WTC11 (cell line): ENCODE measurements at regions not wholly inside any gene's neighbourhood (a gene's known extent, or its start where the extent isn't known, plus 50 kb on each side); places are given as distances from the start of the nearest gene placed in this dataset.

Source experiments
- ATAC-seq: fragments of 200-7000 bp; cut with Tn5 transposase; 2 replicates; pipeline ENCODE4 v1.10.0; 2021; ENCODE audit warnings: mild to moderate bottlenecking, moderate library complexity
- CTCF ChIA-PET: fragments of 300-600 bp; sonication (Branson Sonifier 250); formaldehyde crosslinking; loops from one replicate; lab custom pipeline; 2021; ENCODE audit warnings: antibody characterized with exemption; lab: Charles Lee
- POLR2A ChIA-PET: fragments of 350-600 bp; sonication (Branson Sonifier 250); formaldehyde crosslinking; loops from one replicate; lab custom pipeline; 2021; ENCODE audit warnings: antibody characterized with exemption; lab: Charles Lee
- DNase-seq: peaks from one replicate; pipeline ENCODE4 v3.0.0; 2021; ENCODE audit warnings: low spot score
- H3K27ac Mint-ChIP-seq: 2 replicates; pipeline ENCODE4 v1.8.0; 2021; ENCODE audit warnings: mixed read lengths
- H3K27me3 Mint-ChIP-seq: 2 replicates; pipeline ENCODE4 v1.8.0; 2021; ENCODE audit warnings: low read depth, mild to moderate bottlenecking, moderate library complexity, mixed read lengths
- H3K36me3 Mint-ChIP-seq: 2 replicates; pipeline ENCODE4 v1.8.0; 2021; ENCODE audit warnings: mixed read lengths
- H3K4me1 Mint-ChIP-seq: 2 replicates; pipeline ENCODE4 v1.8.0; 2022; ENCODE audit warnings: mixed read lengths
- H3K4me3 Mint-ChIP-seq: 2 replicates; pipeline ENCODE4 v1.8.0; 2021; ENCODE audit warnings: mild to moderate bottlenecking, moderate library complexity, mixed read lengths
- H3K9me3 Mint-ChIP-seq: 2 replicates; pipeline ENCODE4 v1.8.0; 2021; ENCODE audit warnings: mixed read lengths
- CDX4 ChIP-seq: fragments of 250-450 bp; sonication (Bioruptor Pico); IDR thresholded peaks from 2 replicates; pipeline ENCODE4 v1.9.0; 2021; ENCODE audit warnings: moderate library complexity, mild to moderate bottlenecking, inconsistent platforms, borderline replicate concordance
- CTCF ChIP-seq: fragments of 200-600 bp; IDR thresholded peaks from 2 replicates; pipeline ENCODE4 v1.8.0; 2022; ENCODE audit warnings: antibody characterized with exemption
- GTF2I ChIP-seq: fragments of 250-450 bp; sonication (Bioruptor Pico); conservative IDR thresholded peaks from 2 replicates; pipeline ENCODE4 v1.4.0; 2021; ENCODE audit warnings: mild to moderate bottlenecking
- JUN ChIP-seq: sonication (generic); formaldehyde crosslinking; IDR thresholded peaks from 2 replicates; pipeline ENCODE4 v1.8.0; 2023; ENCODE audit warnings: mild to moderate bottlenecking, missing genetic modification reagents
- NFATC4 ChIP-seq: fragments of 250-450 bp; sonication (Bioruptor Pico); IDR thresholded peaks from 2 replicates; pipeline ENCODE4 v1.9.0; 2021; ENCODE audit warnings: mild to moderate bottlenecking
- NFYB ChIP-seq: sonication (generic); formaldehyde crosslinking; conservative IDR thresholded peaks from 2 replicates; pipeline ENCODE4 v1.8.0; 2022; ENCODE audit warnings: low read depth, missing genetic modification reagents
- NR2C2 ChIP-seq: sonication (generic); formaldehyde crosslinking; IDR thresholded peaks from 2 replicates; pipeline ENCODE4 v1.8.0; 2022; ENCODE audit warnings: mild to moderate bottlenecking, missing genetic modification reagents
- PRDM15 ChIP-seq: sonication (generic); formaldehyde crosslinking; IDR thresholded peaks from 2 replicates; pipeline ENCODE4 v1.8.0; 2022; ENCODE audit warnings: missing genetic modification reagents
- SOX15 ChIP-seq: fragments of 250-450 bp; sonication (Bioruptor Pico); IDR thresholded peaks from 2 replicates; pipeline ENCODE4 v1.9.0; 2021; ENCODE audit warnings: mild to moderate bottlenecking
- SP1 ChIP-seq: sonication (generic); formaldehyde crosslinking; conservative IDR thresholded peaks from 2 replicates; pipeline ENCODE4 v1.8.1; 2022; ENCODE audit warnings: missing genetic modification reagents
- TEAD1 ChIP-seq: sonication (generic); formaldehyde crosslinking; IDR thresholded peaks from 2 replicates; pipeline ENCODE4 v1.8.0; 2022; ENCODE audit warnings: mild to moderate bottlenecking, missing genetic modification reagents
- TEAD4 ChIP-seq: sonication (generic); formaldehyde crosslinking; IDR thresholded peaks from 2 replicates; pipeline ENCODE4 v1.8.0; 2022; ENCODE audit warnings: mild to moderate bottlenecking, missing genetic modification reagents
- TP53 ChIP-seq: sonication (generic); formaldehyde crosslinking; IDR thresholded peaks from 2 replicates; pipeline ENCODE4 v1.8.1; 2023; ENCODE audit warnings: mild to moderate bottlenecking, missing genetic modification reagents
- USF1 ChIP-seq: sonication (generic); formaldehyde crosslinking; IDR thresholded peaks from 2 replicates; pipeline ENCODE4 v1.8.0; 2022; ENCODE audit warnings: mild to moderate bottlenecking, missing genetic modification reagents
- ZNF396 ChIP-seq: fragments of 250-450 bp; sonication (Bioruptor Pico); IDR thresholded peaks from 2 replicates; pipeline ENCODE4 v1.8.0; 2021; ENCODE audit warnings: mild to moderate bottlenecking, moderate library complexity, borderline replicate concordance
- ZNF512 ChIP-seq: sonication (generic); formaldehyde crosslinking; IDR thresholded peaks from 2 replicates; pipeline ENCODE4 v1.8.1; 2022; ENCODE audit warnings: missing genetic modification reagents, borderline replicate concordance
- TF ChIP-seq, protein P1 (sequence below): sonication (generic); formaldehyde crosslinking; IDR thresholded peaks from 2 replicates; pipeline ENCODE4 v1.8.1; 2023; ENCODE audit warnings: mild to moderate bottlenecking, missing genetic modification reagents
- TF ChIP-seq, protein P2 (sequence below): sonication (generic); formaldehyde crosslinking; IDR thresholded peaks from 2 replicates; pipeline ENCODE4 v1.8.0; 2022; ENCODE audit warnings: mild to moderate bottlenecking, missing genetic modification reagents

DNA sequence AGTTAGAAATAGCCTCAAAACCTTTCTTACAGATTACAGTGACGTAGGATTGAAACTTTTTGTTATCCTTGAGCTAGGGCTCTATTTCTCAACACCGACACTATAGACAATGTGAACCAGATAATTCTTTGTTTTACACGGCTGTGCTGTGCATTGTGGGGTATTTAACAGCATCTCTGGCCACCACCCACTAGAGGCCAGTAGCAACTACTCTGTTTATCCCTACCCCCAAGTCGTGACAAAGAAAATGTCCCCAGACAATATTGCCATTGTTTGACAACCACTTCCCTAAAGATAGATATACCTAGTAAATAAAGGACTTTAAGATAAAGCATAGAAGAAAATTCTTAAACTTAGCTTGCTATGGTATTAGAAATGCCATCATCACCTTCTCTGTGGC lies 359.6 kb downstream of the ARL4A start:
- no peak overlapping the region for H3K4me3 Mint-ChIP-seq

DNA sequence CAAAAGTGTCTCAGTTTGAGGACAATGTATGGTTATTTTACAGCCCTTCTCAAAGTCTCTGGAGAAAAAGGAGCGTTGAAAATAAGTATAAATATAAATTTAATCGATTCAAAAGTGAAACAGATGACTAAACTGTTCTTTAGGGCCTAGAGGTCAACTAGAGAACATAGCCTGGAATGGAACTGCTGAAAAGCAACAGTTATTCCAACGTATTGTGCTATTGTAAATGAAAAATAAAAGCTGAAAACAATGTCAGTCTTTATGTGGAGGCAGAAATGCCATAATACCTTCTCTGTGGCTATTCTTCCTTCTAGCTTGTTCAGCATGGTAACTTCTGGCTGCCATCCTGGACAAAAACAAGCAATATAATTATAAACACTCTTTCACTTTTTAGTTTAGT lies 362.5 kb downstream of the ARL4A start:
- H3K36me3 Mint-ChIP-seq: no peaks in the 10 kb centered on the region
- H3K4me3 Mint-ChIP-seq: no peak overlapping the region
- DNase-seq (no peak), ATAC-seq (no peak)
- no peak overlapping the region for H3K27ac Mint-ChIP-seq
- ChIA-PET POLR2A (no interaction called here), CTCF (no interaction called here)
- H3K9me3 Mint-ChIP-seq: no peaks in the 10 kb centered on the region
- H3K27me3 Mint-ChIP-seq: no peaks in the 10 kb centered on the region
- no peaks in the 10 kb centered on the region for H3K4me1 Mint-ChIP-seq
- TF ChIP-seq TEAD4 (CRISPR knock-in tag) (no peak), PRDM15 (CRISPR knock-in tag) (no peak), NFYB (no peak), TP53 (CRISPR knock-in tag) (no peak), NFATC4 (CRISPR knock-in tag) (no peak), CDX4 (no peak), ZNF396 (no peak), JUN (CRISPR knock-in tag) (no peak)

More for the DNA sequence above, 359.6 kb downstream of the ARL4A start:
- DNase-seq: no peak
- no peaks in the 10 kb centered on the region for H3K4me1 Mint-ChIP-seq
- TF ChIP-seq TEAD1 (no peak), SP1 (no peak), NR2C2 (no peak), CTCF (no peak), USF1 (CRISPR knock-in tag) (no peak), SOX15 (CRISPR knock-in tag) (no peak), GTF2I (no peak), ZNF512 (CRISPR knock-in tag) (no peak)
- TF ChIP-seq, protein P1, sequence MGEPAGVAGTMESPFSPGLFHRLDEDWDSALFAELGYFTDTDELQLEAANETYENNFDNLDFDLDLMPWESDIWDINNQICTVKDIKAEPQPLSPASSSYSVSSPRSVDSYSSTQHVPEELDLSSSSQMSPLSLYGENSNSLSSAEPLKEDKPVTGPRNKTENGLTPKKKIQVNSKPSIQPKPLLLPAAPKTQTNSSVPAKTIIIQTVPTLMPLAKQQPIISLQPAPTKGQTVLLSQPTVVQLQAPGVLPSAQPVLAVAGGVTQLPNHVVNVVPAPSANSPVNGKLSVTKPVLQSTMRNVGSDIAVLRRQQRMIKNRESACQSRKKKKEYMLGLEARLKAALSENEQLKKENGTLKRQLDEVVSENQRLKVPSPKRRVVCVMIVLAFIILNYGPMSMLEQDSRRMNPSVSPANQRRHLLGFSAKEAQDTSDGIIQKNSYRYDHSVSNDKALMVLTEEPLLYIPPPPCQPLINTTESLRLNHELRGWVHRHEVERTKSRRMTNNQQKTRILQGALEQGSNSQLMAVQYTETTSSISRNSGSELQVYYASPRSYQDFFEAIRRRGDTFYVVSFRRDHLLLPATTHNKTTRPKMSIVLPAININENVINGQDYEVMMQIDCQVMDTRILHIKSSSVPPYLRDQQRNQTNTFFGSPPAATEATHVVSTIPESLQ: no peak
- TF ChIP-seq, protein P2, sequence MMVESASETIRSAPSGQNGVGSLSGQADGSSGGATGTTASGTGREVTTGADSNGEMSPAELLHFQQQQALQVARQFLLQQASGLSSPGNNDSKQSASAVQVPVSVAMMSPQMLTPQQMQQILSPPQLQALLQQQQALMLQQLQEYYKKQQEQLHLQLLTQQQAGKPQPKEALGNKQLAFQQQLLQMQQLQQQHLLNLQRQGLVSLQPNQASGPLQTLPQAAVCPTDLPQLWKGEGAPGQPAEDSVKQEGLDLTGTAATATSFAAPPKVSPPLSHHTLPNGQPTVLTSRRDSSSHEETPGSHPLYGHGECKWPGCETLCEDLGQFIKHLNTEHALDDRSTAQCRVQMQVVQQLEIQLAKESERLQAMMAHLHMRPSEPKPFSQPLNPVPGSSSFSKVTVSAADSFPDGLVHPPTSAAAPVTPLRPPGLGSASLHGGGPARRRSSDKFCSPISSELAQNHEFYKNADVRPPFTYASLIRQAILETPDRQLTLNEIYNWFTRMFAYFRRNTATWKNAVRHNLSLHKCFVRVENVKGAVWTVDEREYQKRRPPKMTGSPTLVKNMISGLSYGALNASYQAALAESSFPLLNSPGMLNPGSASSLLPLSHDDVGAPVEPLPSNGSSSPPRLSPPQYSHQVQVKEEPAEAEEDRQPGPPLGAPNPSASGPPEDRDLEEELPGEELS (CRISPR knock-in tag): no peak
- no peaks in the 10 kb centered on the region for H3K36me3 Mint-ChIP-seq
- POLR2A ChIA-PET: no interaction called here
- no peaks in the 10 kb centered on the region for H3K9me3 Mint-ChIP-seq
- no peaks in the 10 kb centered on the region for H3K27me3 Mint-ChIP-seq
- CTCF ChIA-PET: interaction anchor here (1.0 kb wide), 1 partner anchor 360 kb away, joined by 3 read pairs; no protein-coding TSS in a partner anchor
- ATAC-seq: peak; percentile 89
- no peak overlapping the region for H3K27ac Mint-ChIP-seq
